Upper lobe of left lung (tissue), 6 donors: ENCODE measurements at regions not wholly inside any gene's neighbourhood (a gene's known extent, or its start where the extent isn't known, plus 50 kb on each side); places are given as distances from the start of the nearest gene placed in this dataset.

ENCODE experiments used
- ATAC-seq, 2 donors: fragments of 200-7000 bp; cut with Tn5 transposase; one replicate each; pipeline ENCODE4 v1.9.1; 2022; ENCODE audit warnings: mild to moderate bottlenecking in 2 of 2, moderate library complexity in 2 of 2; ENCODE audit not compliant: low FRiP score in 2 of 2
- DNase-seq, 2 donors: peaks; one replicate each; pipeline ENCODE4 v3.0.0-alpha.2; 2019 to 2020
- H3K27ac ChIP-seq, 4 donors: fragments of 200-600 bp; sonication (generic); one replicate each; pipeline ENCODE4 v1.5.1; 2016 to 2019
- H3K27me3 ChIP-seq, 4 donors: fragments of 200-600 bp; sonication (generic); one replicate each; pipeline ENCODE4 v1.5.1; 2017 to 2019
- H3K36me3 ChIP-seq, 4 donors: fragments of 200-600 bp; sonication (generic); one replicate each; pipeline ENCODE4 v1.5.1; 2016 to 2019
- H3K4me1 ChIP-seq, 4 donors: fragments of 200-600 bp; sonication (generic); one replicate each; pipeline ENCODE4 v1.5.1; 2018 to 2019
- H3K4me3 ChIP-seq, 4 donors: fragments of 200-600 bp; sonication (generic); one replicate each; pipeline ENCODE4 v1.5.1; 2017 to 2019; ENCODE audit warnings: mild to moderate bottlenecking in 2 of 4, moderate library complexity in 1 of 4
- H3K9me3 ChIP-seq, 4 donors: fragments of 200-600 bp; sonication (generic); one replicate each; pipeline ENCODE4 v1.5.1; 2018 to 2019
- CTCF ChIP-seq, 6 experiments: fragments of 450-650 bp in 4 of 6; fragments of 200-600 bp in 2 of 6; sonication (generic) in 2 of 6; IDR thresholded peaks; one replicate each; pipeline ENCODE4 v1.5.1; 2016 to 2019; ENCODE audit warnings: antibody characterized with exemption in 6 of 6
- EP300 ChIP-seq, 4 donors: sonication (generic); formaldehyde crosslinking; IDR thresholded peaks; one replicate each; pipeline ENCODE4 v1.5.1; 2017; ENCODE audit warnings: antibody characterized with exemption in 4 of 4, control low read depth in 2 of 4
- POLR2A ChIP-seq, 4 donors: fragments of 450-650 bp; IDR thresholded peaks; one replicate each; pipeline ENCODE4 v1.5.1; 2016 to 2017; ENCODE audit warnings: antibody characterized with exemption in 4 of 4, mild to moderate bottlenecking in 2 of 4
- POLR2AphosphoS5 ChIP-seq, 2 donors: sonication (generic); formaldehyde crosslinking; IDR thresholded peaks; one replicate each; pipeline ENCODE4 v1.5.1; 2017; ENCODE audit warnings: antibody characterized with exemption in 2 of 2
- WGBS, 2 donors: methylation state at CpG; one replicate each; pipeline ENCODE4 v1.1.5; 2017 to 2018; 5-methylcytosine and 5-hydroxymethylcytosine counted together
- donor health status: DM: no; HTN: no; CAD: no; lungs with moderate emphysema.
- donor health status: DM: no; HTN: yes; CAD: no; lungs with severe emphysema.

GRCh38 chr20:56806952-56807517 is 177.9 kb downstream of the TFAP2C start:
- Histone ChIP-seq H3K27me3 (no peaks in the 10 kb centered on the region), H3K27ac (no peak overlapping the region), H3K9me3 (no peaks in the 10 kb centered on the region), H3K4me3 (no peak overlapping the region), H3K4me1 (no peaks in the 10 kb centered on the region), H3K36me3 (no peaks in the 10 kb centered on the region)
- WGBS, 2 donors = 39 to 54% methylated on average over 16 to 18 of the region's 18 CpGs
- DNase-seq (no peak), ATAC-seq (no peak)
- TF ChIP-seq CTCF (IDR thresholded peaks at IDR 0.05) (no peak), EP300 (IDR thresholded peaks at IDR 0.05) (no peak), POLR2AphosphoS5 (IDR thresholded peaks at IDR 0.05) (no peak), POLR2A (IDR thresholded peaks at IDR 0.05) (no peak)

GRCh38 chr20:56808117-56808725 is 179.1 kb downstream of the TFAP2C start:
- no peak overlapping the region for H3K27ac ChIP-seq
- no peaks in the 10 kb centered on the region for H3K36me3 ChIP-seq
- DNase-seq = no peak
- no peaks in the 10 kb centered on the region for H3K27me3 ChIP-seq
- TF ChIP-seq POLR2AphosphoS5 (IDR thresholded peaks at IDR 0.05) (no peak), POLR2A (IDR thresholded peaks at IDR 0.05) (no peak), CTCF (IDR thresholded peaks at IDR 0.05) (no peak), EP300 (IDR thresholded peaks at IDR 0.05) (no peak)
- no peak for ATAC-seq
- no peaks in the 10 kb centered on the region for H3K4me1 ChIP-seq
- 29 to 33% methylated on average over 9 to 10 of the region's 10 CpGs for WGBS, 2 donors
- H3K4me3 ChIP-seq = no peak overlapping the region
- H3K9me3 ChIP-seq = no peaks in the 10 kb centered on the region

- H3K27ac ChIP-seq = no peak overlapping the region
- H3K27me3 ChIP-seq = no peaks in the 10 kb centered on the region
- DNase-seq (no peak), ATAC-seq (no peak)
- H3K9me3 ChIP-seq = no peaks in the 10 kb centered on the region
- TF ChIP-seq CTCF (IDR thresholded peaks at IDR 0.05) = no peak
- TF ChIP-seq EP300 (IDR thresholded peaks at IDR 0.05) = no peak
- no peak for TF ChIP-seq POLR2A (IDR thresholded peaks at IDR 0.05)
- no peak for TF ChIP-seq POLR2AphosphoS5 (IDR thresholded peaks at IDR 0.05)
- no peak overlapping the region for H3K4me3 ChIP-seq
- WGBS, 2 donors = 46 to 57% methylated on average over 4 to 8 of the region's 8 CpGs
- H3K4me1 ChIP-seq = no peaks in the 10 kb centered on the region
- H3K36me3 ChIP-seq = no peaks in the 10 kb centered on the region
Measured at GRCh38 chr20:56808732-56809131, 179.6 kb downstream of the TFAP2C start.

- no peak for ATAC-seq
- 88 to 89% methylated on average over 12 of the region's 12 CpGs for WGBS, 2 donors
- H3K27me3 ChIP-seq = no peaks in the 10 kb centered on the region
Measured at GRCh38 chr20:56809668-56810067, 180.6 kb downstream of the TFAP2C start.

More at GRCh38 chr20:56809668-56810067, 180.6 kb downstream of the TFAP2C start:
- Histone ChIP-seq H3K9me3 (no peaks in the 10 kb centered on the region), H3K27ac (no peak overlapping the region), H3K36me3 (no peaks in the 10 kb centered on the region), H3K4me1 (no peaks in the 10 kb centered on the region), H3K4me3 (no peak overlapping the region)
- TF ChIP-seq POLR2A (IDR thresholded peaks at IDR 0.05) (no peak), POLR2AphosphoS5 (IDR thresholded peaks at IDR 0.05) (no peak), CTCF (IDR thresholded peaks at IDR 0.05) (no peak), EP300 (IDR thresholded peaks at IDR 0.05) (no peak)
- no peak for DNase-seq
